HG02938 (cell line): ENCODE measurements at regions not wholly inside any gene's neighbourhood (a gene's known extent, or its start where the extent isn't known, plus 50 kb on each side); places are given as distances from the start of the nearest gene placed in this dataset.

ENCODE experiments used
- ATAC-seq: cut with Tn5 transposase; IDR thresholded peaks from one replicate; pipeline ENCODE4 v1.9.1; 2021; ENCODE audit warnings: mild to moderate bottlenecking, moderate library complexity; ENCODE audit not compliant: unreplicated experiment

DNA sequence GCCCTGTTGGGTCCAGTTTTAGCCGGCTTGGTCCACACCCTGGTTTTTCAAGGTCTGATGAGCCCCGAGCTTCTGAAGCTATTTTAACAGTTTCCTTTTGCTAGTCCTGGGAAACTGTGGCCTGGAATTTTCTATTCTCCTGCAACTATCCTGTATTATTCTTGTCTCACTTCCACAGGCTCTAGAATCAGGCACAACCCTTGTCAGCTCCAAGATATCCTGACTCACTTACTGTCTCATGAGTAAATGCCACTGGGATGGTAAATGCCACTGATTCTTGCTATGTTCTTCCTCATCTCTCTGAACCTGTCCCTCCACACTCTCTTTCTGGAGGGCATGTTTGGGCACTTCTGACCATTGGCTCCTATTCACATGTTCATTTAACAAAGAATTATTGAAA lies 611.5 kb upstream of the IGFBP3 start:
- no peak for ATAC-seq

DNA sequence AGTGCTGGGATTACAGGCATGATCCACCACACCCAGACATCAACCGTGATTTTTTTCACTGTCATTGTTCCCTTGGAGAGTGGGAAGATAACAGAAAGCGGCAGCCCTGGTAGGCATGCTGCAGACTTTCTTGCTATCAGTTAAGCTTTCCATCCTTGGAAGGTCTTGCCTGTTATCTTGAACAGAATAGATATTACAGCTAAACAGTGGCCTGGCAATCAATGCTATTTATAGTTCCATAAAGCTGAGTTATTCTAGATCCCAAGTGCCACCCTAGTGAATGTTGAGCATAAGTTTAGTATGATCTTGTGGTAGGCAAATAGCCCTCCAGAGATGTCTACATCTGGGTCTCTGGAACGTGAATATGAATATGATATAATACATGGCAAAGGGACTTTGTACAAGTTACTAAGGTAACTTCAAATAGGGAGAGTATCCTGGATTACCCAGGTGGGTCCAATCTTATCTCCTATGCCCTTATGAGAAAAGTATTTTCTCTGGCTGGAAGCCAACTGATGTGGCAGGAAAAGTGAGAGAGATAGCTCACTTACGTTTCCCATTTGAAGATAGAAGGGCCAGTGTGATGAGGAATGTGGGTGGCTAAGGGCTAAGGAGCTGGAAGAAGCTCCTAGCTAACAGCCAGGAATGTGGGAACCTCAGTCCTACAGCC lies 609.1 kb upstream of the IGFBP3 start:
- no peak for ATAC-seq

DNA sequence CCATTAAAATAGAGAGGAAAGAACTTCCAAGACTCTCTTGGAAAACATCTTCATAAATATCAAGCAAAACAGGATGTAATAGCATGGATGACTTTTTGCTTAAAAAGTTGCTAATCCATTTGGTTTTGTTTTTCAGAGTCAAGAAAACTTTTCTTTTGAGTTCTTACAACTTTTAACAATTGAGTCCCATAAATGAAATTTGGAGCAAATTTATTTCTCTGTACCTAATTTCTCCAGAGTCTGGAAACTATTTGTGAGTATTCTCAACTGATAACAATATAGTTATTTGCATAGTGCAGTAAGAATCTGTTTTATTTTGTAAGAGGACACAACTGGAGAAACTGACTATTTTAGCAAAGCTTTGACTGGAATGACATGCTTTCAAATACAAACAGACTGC lies 606.3 kb upstream of the IGFBP3 start:
- no peak for ATAC-seq

DNA sequence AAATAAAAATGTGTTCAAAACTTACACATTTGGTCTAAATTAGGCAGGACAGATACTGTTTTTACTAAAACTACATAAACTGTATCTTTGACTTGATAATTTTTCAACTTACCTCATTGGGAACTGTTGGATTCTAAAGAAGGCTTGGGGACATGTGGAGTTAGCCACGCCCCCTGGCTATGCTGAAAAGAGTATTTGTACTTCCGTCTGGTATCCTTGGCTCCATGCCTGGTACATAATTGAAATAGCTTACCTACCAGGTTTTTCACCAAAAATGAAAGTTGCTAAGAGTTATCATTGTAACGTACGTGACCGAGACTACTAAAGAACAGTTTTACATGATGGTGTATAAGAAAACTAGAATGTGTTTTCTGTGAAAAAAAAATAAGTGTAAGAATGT lies 604.8 kb upstream of the IGFBP3 start:
- ATAC-seq = no peak

DNA sequence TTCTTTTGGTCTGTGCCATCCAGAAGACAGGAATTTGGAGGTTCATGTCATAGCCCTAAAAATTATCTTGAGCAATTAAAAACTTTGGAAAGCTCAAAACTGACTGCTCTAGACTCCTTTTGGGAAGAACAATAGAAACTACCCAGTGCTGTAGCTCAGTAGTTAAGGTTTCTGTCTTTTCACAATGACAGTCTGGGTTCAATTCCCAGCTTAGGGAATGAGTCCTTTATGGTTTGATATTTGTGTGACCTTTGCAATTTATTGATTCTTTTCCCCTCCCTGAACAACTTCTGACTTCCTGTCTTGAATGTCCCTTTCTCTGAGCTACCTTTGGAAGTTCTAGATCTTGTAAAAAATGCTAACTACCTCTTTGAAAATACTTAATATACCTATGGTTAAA lies 603.3 kb upstream of the IGFBP3 start:
- no peak for ATAC-seq

DNA sequence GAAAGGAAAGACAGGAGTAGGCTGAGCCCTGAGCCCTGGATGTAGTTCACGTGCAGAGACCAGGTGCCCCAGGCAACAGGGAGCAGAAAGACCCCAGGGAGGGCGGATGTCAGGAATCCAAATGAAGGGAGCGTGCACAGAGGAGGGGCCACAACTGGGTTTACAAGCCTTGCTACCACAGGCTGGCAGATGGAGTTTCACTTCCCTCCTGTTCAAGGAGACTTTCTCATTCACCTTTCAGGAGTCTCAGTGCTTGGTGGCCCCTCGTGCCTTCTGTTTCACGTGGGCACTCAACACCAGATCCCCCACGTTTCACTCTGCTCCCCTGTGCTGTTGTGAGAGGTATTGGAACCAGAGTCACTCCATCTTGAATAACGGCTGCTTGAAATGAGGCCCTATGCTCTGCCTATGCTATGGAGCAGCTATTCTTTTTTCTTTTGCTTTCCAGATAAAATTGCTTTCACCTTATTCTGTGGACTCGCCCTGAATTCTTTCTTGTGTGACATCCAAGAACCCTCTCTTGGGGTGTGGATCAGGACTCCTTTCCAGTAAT lies 601.4 kb upstream of the IGFBP3 start:
- ATAC-seq = no peak

DNA sequence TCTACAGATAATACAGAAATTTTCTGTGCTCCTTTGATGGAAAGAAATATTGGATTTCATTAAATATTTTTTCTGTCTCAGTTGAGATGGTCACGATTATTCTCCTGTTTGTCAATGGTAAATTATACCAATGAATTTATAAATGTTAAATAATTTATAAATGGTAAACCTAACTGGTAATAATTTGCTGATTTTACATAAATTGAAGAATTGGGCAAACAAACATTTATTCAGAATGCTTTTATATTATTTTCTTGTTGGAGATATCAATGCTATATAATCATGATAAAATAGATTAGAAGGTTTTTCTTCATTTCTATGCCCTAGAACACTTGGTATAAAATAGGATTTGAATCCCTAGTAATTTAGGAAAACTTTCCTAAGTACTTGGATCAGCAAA lies 597.6 kb upstream of the IGFBP3 start:
- no peak for ATAC-seq

DNA sequence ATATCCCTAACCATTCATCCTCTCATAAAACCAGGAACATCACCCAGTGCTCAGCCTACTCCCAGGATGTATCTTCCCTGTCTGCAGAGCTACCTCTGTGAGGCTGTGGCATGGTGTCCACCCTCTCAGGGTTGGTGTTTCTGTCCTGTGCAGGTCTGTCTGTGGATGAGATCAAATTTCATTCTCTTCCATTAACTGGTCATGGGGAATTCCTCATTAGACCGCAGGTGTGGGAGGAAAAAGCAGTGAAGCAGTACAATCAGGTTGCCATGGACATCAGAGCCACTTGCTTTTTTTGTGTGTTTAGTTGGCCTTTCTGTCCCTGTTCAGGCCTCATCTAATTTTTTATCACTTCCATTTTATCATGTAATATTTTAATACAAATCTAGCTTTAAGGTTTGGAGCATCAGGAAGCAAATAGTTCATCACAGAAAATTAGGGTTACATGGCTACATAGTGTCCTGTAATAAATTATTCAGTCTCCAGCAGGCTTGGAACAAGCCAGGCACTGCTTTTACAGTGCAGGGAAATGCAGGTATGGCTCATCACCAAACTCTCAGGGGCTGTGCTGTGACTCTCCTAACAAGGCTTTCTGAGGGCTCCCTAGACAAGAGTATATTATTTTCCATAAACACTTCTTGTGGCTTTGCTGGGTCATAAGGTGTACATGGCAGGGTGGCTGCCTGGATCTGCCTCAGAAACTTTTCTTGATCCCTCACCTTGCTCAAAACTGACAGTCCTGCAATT lies 594.9 kb upstream of the IGFBP3 start:
- ATAC-seq = no peak

DNA sequence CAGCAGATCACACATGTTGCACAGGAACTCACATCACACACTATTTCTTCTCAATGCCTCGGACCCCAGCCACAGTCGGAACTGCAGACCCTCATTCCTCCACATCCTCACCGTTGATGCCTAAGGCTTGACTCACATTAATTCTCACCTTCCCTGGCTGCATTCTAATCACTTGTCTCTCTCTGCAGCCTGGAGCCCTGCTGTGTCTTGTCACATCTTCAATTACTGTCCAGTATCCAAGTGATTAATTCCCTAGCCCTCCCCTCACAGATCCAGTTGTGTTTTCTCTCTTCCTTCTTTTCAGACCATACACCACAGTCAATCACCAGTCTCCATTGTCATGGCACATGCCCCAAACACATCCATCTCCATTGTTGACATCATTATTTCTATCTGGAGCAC lies 592.4 kb upstream of the IGFBP3 start:
- no peak for ATAC-seq

DNA sequence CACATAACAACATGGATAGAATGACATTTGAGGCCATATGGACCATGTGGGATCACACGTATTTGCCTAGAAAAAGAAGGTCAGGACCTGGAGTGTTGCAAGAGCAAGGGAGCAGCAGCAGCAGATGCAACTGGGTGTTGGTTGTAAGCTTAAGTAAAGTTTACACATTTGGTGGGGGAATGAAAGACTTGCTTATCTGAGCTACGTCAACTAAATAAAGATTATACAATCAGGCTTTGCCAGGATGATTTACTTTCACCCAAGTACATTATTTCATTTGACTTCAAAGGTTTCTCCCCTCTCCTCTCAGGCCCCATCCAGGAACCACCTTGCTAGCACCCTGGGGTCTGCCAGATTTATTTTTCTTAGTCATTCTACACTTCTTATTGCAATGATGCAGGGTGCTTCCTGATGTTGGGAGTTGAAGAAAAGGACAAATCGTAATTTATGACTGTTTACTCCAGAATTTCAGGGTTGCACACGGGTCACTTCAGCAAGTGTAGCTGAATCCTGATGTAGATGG lies 591.9 kb upstream of the IGFBP3 start:
- no peak for ATAC-seq

DNA sequence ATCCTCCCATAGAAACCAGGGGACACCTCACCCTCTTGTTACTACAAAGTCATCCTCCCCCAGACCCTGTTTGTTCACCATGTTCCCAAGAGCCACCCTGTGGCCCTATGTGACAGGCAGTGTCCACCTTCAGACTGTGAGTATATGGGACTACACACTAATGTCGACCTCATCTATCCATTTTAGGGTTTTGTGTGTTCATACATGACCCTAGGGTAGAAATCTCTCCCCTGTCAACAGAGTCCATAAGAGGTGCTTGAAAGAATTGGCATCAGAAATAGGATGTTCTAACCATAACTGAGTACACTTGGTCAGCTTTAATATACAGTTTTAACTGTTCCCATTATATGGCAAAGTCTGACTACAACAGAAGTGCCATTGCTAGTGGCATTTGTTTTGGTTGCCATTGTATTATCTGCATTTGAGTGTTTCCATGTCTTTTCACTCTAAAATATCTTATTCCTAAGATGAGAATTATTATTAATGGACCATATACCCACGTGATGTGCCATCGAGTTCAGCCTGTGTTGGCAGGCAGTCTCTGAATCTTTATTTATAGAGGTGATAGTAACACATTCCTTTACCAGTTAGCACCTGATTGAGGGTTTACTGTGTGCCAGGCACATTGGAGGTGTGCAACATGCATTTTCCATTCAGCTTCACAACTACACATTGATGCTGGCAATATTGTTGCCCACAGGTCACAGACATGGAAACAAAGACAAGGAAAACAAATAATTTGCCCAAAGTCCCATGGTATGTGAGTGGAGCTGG lies 590.6 kb upstream of the IGFBP3 start:
- no peak for ATAC-seq

DNA sequence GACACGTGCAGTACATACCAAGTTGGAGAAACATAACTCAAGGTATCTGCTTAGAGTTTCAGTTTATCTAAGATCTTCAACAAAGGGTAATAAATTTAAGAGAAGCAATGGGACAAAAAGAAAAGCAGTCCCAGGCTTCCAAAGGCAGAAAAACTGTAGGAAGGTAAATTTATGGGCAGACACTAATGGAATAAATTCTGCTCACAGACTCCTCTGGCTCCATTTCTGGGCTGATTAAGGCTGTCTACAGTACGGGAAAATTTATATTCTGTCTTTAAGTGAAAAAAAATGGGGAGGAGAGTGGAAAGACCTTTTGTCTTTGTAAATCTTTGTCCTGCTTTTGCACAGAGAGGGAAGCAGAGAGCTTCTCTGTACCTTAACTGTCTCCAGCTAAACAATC lies 587.5 kb upstream of the IGFBP3 start:
- no peak for ATAC-seq

DNA sequence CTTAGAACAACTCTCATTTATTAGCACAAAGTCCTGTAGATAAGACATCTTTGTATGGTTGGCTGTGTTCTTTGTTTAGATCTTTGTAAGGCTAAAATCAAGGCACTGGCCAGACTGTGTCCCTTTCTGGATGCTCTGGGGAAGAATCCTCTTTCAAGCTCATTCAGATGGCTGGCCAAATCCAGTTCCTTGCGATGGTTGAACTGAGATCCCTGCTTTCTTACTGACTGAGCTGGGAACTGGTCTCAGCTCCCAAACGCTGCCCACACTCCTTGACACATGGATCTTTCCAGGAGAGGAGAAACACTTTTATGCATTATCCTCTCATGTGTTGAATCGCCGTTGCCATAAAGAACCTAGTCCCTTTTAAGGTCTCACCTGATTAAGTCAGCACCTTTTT lies 586.5 kb upstream of the IGFBP3 start:
- ATAC-seq = no peak

DNA sequence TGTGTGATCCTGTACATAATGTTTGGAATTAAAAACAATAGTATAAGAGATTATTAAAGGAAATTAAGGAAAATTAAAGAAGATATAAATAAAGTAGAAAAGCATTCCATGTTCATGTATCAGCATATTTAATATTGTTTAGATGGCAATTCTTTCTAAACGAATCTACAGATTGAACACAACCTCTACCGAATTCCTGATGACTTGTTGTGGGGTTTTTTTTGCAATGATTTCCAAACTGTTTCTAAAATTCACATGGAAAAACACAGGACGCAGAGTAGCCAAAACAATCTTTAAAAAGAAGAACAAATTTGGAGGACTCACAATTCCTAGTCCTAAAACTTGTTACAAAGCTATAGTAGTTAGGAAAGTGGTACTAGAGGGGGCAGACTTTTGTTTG lies 573.4 kb upstream of the IGFBP3 start:
- no peak for ATAC-seq

DNA sequence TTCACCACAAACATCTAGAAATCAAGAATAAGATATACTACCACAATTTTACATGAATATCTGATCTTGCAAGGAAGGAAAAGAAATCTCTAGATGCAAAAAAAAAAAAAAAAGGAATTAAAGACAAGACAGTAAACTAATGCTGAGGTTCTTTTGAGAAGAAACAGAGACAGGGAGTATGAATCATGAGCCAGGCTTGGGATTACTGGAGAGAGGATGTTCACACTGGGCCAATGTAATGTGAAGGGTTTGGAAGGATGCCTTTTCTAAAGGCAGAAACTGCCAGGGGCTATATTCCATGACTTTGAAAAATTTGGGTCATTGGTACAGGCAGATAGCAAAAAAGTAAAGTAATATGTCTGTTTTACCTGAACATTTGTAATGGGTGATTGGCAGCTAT lies 573.0 kb upstream of the IGFBP3 start:
- no peak for ATAC-seq

DNA sequence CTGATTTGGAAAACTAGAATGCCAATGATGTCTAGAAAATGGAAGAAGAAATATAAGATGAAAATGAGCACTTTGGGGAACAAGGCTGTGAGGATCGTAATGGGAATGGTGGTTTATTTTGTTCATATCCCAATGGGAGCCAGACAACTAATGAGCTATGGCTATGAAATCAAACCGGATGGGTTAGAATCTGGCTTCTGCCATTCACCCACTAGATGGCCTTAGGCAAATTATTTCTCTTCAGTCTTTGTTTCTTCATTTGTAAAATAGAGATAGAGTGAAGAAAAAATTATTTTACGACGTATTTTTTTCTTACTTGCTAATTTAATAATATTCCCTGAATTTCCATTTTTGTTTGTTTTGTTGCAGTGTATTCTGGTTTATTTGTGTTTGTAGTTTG lies 572.1 kb upstream of the IGFBP3 start:
- ATAC-seq = no peak

DNA sequence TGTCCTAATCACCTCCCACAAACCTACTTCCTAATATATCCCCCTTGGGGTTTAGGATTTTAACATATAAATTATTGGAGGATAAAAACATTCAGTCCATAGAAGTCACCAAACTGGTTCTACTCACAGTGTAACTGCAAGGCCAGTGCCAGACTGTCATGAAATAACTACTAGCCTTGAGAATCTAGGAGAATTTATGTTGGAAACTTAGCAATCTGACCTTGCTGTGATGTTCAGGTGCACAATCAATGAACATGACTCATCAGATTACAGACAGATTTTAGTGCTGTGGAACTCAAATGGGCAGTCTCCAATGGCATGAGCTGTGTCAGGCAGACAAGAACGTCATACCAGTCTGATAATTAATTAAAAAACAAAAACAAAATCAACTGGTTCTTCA lies 571.4 kb upstream of the IGFBP3 start:
- ATAC-seq = no peak

DNA sequence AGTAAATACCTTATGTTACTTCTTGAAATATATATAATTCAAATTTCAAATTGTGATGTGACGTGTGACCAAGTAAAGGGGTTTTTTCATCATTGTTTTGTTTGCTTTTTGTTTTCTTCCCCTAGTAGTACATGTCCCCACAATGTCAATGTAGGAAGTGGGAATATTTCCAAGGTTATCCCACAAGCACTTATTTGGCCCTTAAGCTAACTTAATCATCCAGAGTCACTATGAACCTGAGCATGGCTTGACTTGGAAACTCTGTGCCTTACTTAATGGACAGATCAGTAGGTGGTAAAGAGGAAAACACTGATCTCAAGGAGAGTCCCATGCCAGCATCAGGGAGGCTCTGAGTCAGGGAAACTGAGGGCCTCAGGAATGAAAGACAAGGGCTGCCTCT lies 569.3 kb upstream of the IGFBP3 start:
- ATAC-seq = no peak

DNA sequence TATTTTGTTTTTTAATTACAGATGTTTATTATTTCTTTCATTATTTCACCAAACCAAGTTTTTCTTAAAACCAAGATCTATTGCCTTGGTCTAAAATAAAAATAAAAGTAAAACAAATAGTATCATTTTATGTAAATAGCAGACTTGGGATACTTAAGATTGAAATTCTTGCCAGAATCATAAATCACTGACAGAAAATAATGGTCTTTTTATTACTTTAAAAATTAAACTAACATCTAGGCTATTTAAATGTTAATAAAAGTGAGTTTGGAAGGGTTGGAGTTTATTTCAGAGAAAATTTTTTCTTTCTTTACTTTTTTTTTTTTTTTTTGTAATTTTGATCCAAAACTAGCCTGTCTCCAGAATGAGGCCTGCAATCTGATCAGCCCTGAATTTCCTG lies 568.0 kb upstream of the IGFBP3 start:
- ATAC-seq = no peak

DNA sequence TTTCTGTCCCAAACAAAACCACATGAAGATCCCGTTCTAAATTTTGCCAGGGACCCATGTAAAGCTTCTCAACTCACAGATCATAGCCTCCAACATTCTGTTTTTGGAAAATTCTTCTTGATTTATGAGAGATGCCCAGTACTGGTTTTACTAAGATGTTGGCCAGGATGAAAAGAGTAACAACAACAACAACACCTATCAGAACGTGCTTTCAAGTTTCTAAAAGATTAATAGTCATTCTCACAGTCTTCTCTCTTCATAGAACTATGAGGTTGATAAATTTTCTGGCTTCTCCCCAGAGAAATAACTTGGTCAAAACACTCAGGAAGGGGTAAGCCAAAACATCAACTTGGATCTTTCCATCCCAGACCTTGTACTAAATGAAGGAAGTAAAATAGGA lies 567.5 kb upstream of the IGFBP3 start:
- ATAC-seq = no peak
